GM18907 (cell line): ENCODE measurements at regions not wholly inside any gene's neighbourhood (a gene's known extent, or its start where the extent isn't known, plus 50 kb on each side); places are given as distances from the start of the nearest gene placed in this dataset.

ENCODE experiments used
- ATAC-seq: cut with Tn5 transposase; IDR thresholded peaks from one replicate; pipeline ENCODE4 v1.9.1; 2021; ENCODE audit warnings: mild to moderate bottlenecking, moderate library complexity; ENCODE audit not compliant: unreplicated experiment

GRCh38 chr21:16330908-16331268 lies 601.1 kb downstream of the USP25 start:
- no peak for ATAC-seq

- ATAC-seq = no peak
Measured at GRCh38 chr21:16337266-16337665, 607.5 kb downstream of the USP25 start.

- ATAC-seq = no peak
Measured at GRCh38 chr21:16342932-16343331, 613.1 kb downstream of the USP25 start.

- no peak for ATAC-seq
Measured at GRCh38 chr21:16343776-16344175, 614.0 kb downstream of the USP25 start.

- ATAC-seq = no peak
Measured at GRCh38 chr21:16345757-16346156, 616.0 kb downstream of the USP25 start.

- no peak for ATAC-seq
Measured at GRCh38 chr21:16347223-16347622, 617.4 kb downstream of the USP25 start.

- ATAC-seq = no peak
Measured at GRCh38 chr21:16353764-16354163, 624.0 kb downstream of the USP25 start.

GRCh38 chr21:16357994-16358393 lies 628.2 kb downstream of the USP25 start:
- ATAC-seq = no peak

- no peak for ATAC-seq
Measured at GRCh38 chr21:16358784-16359183, 629.0 kb downstream of the USP25 start.

GRCh38 chr21:16363100-16363499 lies 633.3 kb downstream of the USP25 start:
- no peak for ATAC-seq

- ATAC-seq = no peak
Measured at GRCh38 chr21:16363518-16363917, 633.7 kb downstream of the USP25 start.

- ATAC-seq = no peak
Measured at GRCh38 chr21:16366207-16366606, 636.4 kb downstream of the USP25 start.

- no peak for ATAC-seq
Measured at GRCh38 chr21:16367079-16367478, 637.3 kb downstream of the USP25 start.

- no peak for ATAC-seq
Measured at GRCh38 chr21:16370186-16370585, 640.4 kb downstream of the USP25 start.

GRCh38 chr21:16372586-16372985 lies 642.8 kb downstream of the USP25 start:
- no peak for ATAC-seq

- no peak for ATAC-seq
Measured at GRCh38 chr21:16376673-16377072, 646.9 kb downstream of the USP25 start.

GRCh38 chr21:16377120-16377658 lies 647.4 kb downstream of the USP25 start:
- no peak for ATAC-seq

- ATAC-seq = no peak
Measured at GRCh38 chr21:16377857-16378256, 648.1 kb downstream of the USP25 start.

- ATAC-seq = no peak
Measured at GRCh38 chr21:16378525-16378924, 648.7 kb downstream of the USP25 start.

- no peak for ATAC-seq
Measured at GRCh38 chr21:16388291-16388690, 658.5 kb downstream of the USP25 start.

GRCh38 chr21:16388911-16389560 lies 659.3 kb downstream of the USP25 start:
- no peak for ATAC-seq

- no peak for ATAC-seq
Measured at GRCh38 chr21:16389643-16390042, 659.9 kb downstream of the USP25 start.

GRCh38 chr21:16395285-16395684 lies 665.5 kb downstream of the USP25 start:
- ATAC-seq = no peak
